RKO (cell line): ENCODE measurements at regions not wholly inside any gene's neighbourhood (a gene's known extent, or its start where the extent isn't known, plus 50 kb on each side); places are given as distances from the start of the nearest gene placed in this dataset.
"Not testable (repeated sequence)": the region's sequence is repeated elsewhere in the genome, so short reads cannot be mapped to it uniquely, and the experiment has no call there.

Experiments
- DNase-seq: peaks from one replicate; pipeline ENCODE4 v3.0.0-alpha.2; 2016; ENCODE audit warnings: low spot score

- DNase-seq = no peak
Observed at GRCh38 chr14:83559721-83560120, 1970.2 kb upstream of the FLRT2 start.

GRCh38 chr14:83561261-83561660 is 1968.7 kb upstream of the FLRT2 start:
- DNase-seq = no peak

- no peak for DNase-seq
Observed at GRCh38 chr14:83566567-83566966, 1963.4 kb upstream of the FLRT2 start.

- no peak for DNase-seq
Observed at GRCh38 chr14:83568141-83568540, 1961.8 kb upstream of the FLRT2 start.

GRCh38 chr14:83575301-83575700 is 1954.6 kb upstream of the FLRT2 start:
- no peak for DNase-seq

- no peak for DNase-seq
Observed at GRCh38 chr14:83583201-83583600, 1946.7 kb upstream of the FLRT2 start.

- no peak for DNase-seq
Observed at GRCh38 chr14:83594874-83595273, 1935.1 kb upstream of the FLRT2 start.

- DNase-seq = no peak
Observed at GRCh38 chr14:83607682-83608081, 1922.3 kb upstream of the FLRT2 start.

GRCh38 chr14:83611491-83611890 is 1918.5 kb upstream of the FLRT2 start:
- DNase-seq = no peak

GRCh38 chr14:83611906-83612390 is 1918.0 kb upstream of the FLRT2 start:
- no peak for DNase-seq

- DNase-seq = no peak
Observed at GRCh38 chr14:83614956-83615355, 1915.0 kb upstream of the FLRT2 start.

GRCh38 chr14:83624541-83624940 is 1905.4 kb upstream of the FLRT2 start:
- DNase-seq = no peak

GRCh38 chr14:83632375-83632774 is 1897.6 kb upstream of the FLRT2 start:
- no peak for DNase-seq

- DNase-seq = no peak
Observed at GRCh38 chr14:83638748-83639504, 1891.0 kb upstream of the FLRT2 start.

GRCh38 chr14:83639505-83639875 is 1890.5 kb upstream of the FLRT2 start:
- DNase-seq = not testable (repeated sequence)

GRCh38 chr14:83646228-83646627 is 1883.7 kb upstream of the FLRT2 start:
- no peak for DNase-seq

GRCh38 chr14:83660597-83660996 is 1869.3 kb upstream of the FLRT2 start:
- no peak for DNase-seq

GRCh38 chr14:83664389-83664788 is 1865.6 kb upstream of the FLRT2 start:
- no peak for DNase-seq

GRCh38 chr14:83689265-83689664 is 1840.7 kb upstream of the FLRT2 start:
- no peak for DNase-seq

- no peak for DNase-seq
Observed at GRCh38 chr14:83697099-83697498, 1832.8 kb upstream of the FLRT2 start.

- no peak for DNase-seq
Observed at GRCh38 chr14:83702619-83703018, 1827.3 kb upstream of the FLRT2 start.

- DNase-seq = no peak
Observed at GRCh38 chr14:83706231-83706954, 1823.6 kb upstream of the FLRT2 start.

- no peak for DNase-seq
Observed at GRCh38 chr14:83707056-83707455, 1822.9 kb upstream of the FLRT2 start.

GRCh38 chr14:83709116-83709515 is 1820.8 kb upstream of the FLRT2 start:
- no peak for DNase-seq
